ENCODE measurements at regions not wholly inside any gene's neighbourhood (a gene's known extent, or its start where the extent isn't known, plus 50 kb on each side); places are given as distances from the start of the nearest gene placed in this dataset.
A peak's percentile ranks its signal among the peaks of the same experiment; 100 is the strongest.
"Not testable (repeated sequence)": the region's sequence is repeated elsewhere in the genome, so short reads cannot be mapped to it uniquely, and the experiment has no call there.

GRCh38 chr5:66234241-66234640 lies 90.1 kb downstream of the SREK1 start:
- DNase-seq: no peak

DNA sequence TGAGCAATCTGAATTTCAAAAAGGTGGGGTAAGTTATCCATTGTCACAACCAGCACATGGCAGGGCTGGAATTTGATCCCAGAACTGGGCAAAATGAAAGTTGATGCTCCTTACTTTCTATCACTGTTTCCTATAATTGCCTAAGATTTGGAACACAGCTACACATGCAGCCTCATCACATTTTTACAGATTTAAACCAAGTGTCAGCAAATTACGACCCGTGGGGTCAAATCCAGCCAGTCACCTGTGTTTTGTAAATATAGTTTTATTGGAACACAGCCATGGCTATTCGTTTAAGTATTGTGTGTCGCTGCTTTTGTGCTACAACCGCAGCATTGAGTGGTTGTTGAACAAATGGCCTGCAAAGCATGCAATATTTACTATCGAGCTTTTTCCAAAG lies 94.3 kb downstream of the SREK1 start:
- DNase-seq: no peak

GRCh38 chr5:66239034-66239433 lies 94.9 kb downstream of the SREK1 start:
- no peak for DNase-seq

- DNase-seq: no peak
Observed at GRCh38 chr5:66241136-66241825, 97.2 kb downstream of the SREK1 start.

- DNase-seq: no peak
Observed at GRCh38 chr5:66242050-66242715, 98.1 kb downstream of the SREK1 start.

DNA sequence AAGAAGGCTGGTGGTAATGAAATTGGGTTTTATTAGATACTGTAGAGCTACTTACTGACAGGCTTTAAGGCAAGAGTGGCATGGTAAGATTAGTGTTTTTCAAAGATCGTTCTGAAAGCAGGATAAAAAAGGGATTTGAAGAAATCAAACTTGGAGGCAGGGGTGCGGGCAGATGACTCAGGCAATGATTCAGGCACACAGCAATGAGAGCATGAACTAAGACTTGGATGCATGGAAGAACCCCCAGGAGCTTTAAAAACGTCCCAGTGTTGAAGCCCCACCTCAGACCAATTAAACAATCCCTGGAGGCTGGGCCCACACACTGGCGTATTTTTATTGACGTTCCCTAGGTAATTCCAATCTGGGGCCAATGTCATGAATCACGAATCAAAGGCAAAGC lies 102.5 kb downstream of the SREK1 start:
- no peak for DNase-seq

- DNase-seq: no peak
Observed at GRCh38 chr5:66247176-66247960, 103.3 kb downstream of the SREK1 start.

DNA sequence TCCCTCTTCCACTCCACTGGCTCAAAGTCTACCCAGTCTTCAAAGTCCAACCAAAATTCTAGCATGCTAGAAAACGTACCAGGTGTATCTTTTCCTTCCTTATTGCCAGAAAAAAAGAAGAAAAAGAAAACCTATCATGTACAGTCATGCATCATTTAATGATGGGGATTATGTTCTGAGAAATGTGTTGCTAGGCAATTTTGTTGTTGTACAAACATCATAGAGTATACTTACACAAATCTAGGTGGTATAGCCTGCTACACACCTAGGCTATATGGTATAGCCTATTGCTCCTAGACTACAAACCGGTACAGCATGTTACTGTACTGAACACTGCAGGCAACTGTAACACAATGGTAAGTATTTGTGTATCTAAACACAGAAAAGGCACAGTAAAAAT lies 104.8 kb downstream of the SREK1 start:
- no peak for DNase-seq

- no peak for DNase-seq
Observed at GRCh38 chr5:66249920-66250319, 105.8 kb downstream of the SREK1 start.

DNA sequence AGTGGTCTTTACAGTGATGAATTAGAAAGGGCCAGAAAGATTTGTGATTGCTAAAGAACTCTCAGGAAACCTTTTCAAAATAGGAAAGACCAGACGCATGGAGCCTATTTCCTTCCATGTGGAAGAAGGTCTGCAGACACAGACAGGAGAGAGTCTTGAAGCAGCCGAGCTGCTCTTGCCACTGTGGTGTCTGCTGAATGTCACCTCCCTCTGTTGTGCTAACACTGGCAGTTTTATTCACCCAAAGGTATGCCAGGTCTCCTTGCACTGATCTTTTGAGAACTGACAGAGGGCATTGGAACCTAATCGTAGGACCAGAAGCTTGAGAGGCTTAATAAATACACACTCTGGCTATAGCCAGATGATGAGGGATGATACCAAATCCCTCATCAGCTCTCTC lies 108.7 kb downstream of the SREK1 start:
- DNase-seq: no peak

DNA sequence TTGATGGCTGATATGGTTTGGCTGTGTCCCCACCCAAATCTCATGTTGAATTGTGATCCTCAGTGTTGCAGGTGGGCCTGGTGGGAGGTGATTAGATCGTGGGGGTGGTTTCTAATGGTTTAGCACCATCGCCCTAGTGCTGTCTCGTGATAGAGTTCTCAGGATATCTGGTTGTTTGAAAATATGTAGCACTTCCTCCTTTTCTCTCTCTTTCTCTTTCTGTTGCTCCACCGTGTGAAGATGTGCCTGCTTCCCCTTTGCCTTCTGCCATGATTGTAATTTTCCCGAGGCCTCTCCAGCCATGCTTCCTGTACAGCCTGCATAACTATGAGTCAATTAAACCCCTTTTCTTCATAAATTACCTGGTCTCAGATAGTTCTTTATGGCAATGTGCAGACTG lies 111.6 kb downstream of the SREK1 start:
- DNase-seq: no peak

GRCh38 chr5:66273121-66273520 lies 129.0 kb downstream of the SREK1 start:
- DNase-seq: no peak

GRCh38 chr5:66276986-66277385 lies 132.9 kb downstream of the SREK1 start:
- DNase-seq: no peak

DNA sequence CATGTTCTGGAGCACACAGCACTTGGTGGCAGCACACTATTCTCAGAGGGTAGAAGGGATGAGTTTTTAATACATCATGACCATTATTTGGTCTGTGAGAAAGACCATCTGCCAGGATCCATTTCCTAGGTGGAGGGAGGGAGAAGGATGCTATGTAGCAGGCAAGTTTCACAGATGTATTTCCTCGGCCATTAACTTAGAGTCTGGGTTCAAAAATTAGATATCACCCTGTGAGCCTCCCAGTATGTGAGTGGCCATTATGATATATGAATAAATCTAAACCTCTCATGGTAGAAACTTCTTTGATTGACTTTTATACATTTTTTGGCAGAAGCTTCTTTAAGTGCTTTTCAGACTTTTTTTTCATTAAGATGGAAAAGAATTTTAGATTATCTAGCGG lies 133.9 kb downstream of the SREK1 start:
- no peak for DNase-seq

DNA sequence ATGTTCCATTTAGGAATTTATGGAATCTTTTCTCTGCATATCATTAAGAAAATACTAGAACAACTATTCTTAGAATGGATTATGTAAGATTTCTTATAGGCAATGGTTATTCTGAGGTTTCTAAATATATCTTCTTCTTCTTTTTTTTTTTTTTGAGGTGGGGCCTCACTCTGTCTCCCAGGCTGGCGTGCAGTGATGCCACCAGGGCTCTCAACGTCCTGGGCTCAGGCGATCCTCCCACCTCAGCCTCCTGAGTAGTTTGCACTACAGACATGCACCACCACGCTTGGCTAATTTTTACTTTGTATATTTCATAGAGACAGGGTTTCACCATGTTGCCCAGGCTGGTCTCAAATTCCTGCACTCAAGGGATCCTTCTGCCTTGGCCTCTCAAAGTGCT lies 137.2 kb downstream of the SREK1 start:
- no peak for DNase-seq

GRCh38 chr5:66284588-66285342 lies 140.7 kb downstream of the SREK1 start:
- no peak for DNase-seq

DNA sequence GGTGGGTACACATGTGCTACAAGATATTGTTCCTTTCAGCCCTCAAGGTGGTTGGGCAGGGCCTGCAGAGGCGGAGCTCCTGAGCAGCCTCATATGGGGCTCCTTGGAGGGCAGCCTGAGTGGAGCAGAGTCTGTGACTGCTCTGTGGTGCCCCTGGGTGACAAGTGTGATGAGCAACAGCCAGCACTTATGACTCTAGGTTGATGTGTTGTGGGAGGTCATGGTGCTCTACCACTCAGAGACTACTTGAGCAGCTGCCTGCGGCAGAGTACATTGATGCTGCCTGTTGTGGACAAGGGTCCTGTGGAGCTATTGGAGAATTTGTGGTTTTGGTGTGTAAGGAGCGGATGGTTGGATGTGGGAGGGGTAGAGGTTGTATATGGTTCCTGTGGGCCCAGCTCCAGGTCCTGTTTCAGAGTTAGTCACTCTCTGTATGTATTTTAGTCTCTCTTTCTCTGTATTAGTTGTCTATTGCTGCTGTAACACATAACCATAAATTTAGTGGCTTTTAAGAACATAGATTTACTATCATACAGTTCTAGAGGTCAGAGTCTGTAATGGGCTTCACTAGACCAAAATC lies 141.3 kb downstream of the SREK1 start:
- DNase-seq: no peak

GRCh38 chr5:66291771-66292170 lies 147.7 kb downstream of the SREK1 start:
- DNase-seq: no peak

DNA sequence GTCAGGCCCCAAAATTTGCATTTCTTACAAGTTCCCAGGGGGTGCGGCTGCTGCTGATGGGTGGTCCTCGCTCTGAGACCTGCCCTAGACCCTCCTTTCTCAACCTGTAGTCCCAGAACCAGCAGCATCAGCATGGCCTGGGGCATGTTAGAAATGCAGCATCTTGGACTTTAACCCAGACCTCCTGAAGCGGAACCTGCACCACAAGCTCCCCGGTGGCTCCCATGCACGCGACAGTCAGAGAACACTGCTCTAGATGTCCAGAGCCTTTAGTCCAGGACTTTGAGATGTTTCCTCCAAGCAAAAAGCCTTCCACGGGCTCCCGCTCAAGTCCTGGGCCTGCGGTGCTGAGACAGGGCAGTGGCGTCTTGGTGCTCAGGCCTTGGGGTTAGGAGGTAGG lies 149.8 kb downstream of the SREK1 start:
- not testable (repeated sequence) for DNase-seq

DNA sequence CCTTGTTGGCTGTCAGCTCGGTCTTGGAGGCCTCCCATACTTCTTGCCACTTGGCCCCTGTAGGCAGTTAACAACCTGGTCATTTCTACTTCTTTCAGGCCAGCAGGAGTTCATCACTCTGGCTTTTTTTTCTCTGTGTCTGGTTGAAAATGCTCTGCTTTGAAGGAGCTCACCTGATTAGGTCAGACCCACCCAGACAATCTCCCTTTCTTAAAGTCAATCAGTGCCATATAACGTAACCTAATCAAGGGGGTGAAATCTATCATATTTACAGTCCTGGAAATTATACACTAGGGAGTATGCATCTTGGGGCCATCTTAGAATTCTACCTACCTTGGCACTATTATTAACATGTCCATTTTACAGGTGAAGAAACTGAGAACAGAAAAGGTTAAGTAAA lies 155.4 kb downstream of the SREK1 start:
- DNase-seq: no peak

DNA sequence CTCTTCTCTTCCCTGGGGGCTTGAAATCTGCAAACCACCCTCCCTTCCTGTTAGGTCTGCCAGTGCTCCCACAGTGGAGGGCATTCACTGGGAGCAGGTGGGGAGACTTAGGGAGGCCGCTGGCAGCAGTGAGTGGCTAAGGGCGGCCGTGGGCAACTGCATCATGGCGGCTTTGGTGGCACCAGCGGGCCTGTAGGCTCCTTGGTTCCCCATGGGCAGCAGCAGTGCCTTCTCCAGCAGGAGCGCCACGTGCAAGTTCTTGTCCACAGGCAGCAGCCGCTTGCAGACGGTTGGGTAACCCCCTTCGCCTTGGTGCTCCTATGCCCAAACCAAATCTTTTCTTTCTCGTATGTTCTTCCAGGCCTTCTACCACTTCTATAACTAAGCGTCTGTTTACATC lies 158.2 kb downstream of the SREK1 start:
- DNase-seq: no peak

- DNase-seq: peak in 1 of 2 experiments; percentile 5
Observed at GRCh38 chr5:66306105-66306843, 162.2 kb downstream of the SREK1 start.
